K562 (cell line): ENCODE measurements at regions not wholly inside any gene's neighbourhood (a gene's known extent, or its start where the extent isn't known, plus 50 kb on each side); places are given as distances from the start of the nearest gene placed in this dataset.

ENCODE experiments used
- CBX2 ChIP-seq: fragments of 200-600 bp; sonication (generic); IDR thresholded peaks from one replicate; pipeline ENCODE4 v1.6.1; 2012; ENCODE audit warnings: mild to moderate bottlenecking, low read length, inconsistent platforms; ENCODE audit not compliant: insufficient read depth, poor library complexity, severe bottlenecking
- DMBX1 ChIP-seq: fragments of 250-450 bp; sonication (Bioruptor Pico); IDR thresholded peaks from 2 replicates; pipeline ENCODE4 v1.8.0; 2022; ENCODE audit warnings: inconsistent platforms, mild to moderate bottlenecking, moderate library complexity, borderline replicate concordance
- ETV6 ChIP-seq, 3 experiments: fragments of 150-350 bp in 1 of 3; sonication (generic) in 1 of 3; formaldehyde crosslinking in 1 of 3; IDR thresholded peaks; 2 replicates each; pipeline versions ENCODE4 v1.6.1 to v1.8.0; 2014 to 2022; ENCODE audit warnings: borderline replicate concordance in 2 of 3, low read depth in 2 of 3, antibody characterized with exemption in 1 of 3, low read length in 1 of 3, mild to moderate bottlenecking in 1 of 3, missing genetic modification reagents in 1 of 3
- GABPB2 ChIP-seq: fragments of 250-450 bp; sonication (Bioruptor Pico); conservative IDR thresholded peaks from 2 replicates; pipeline ENCODE4 v1.5.1; 2021; ENCODE audit warnings: mild to moderate bottlenecking
- JUN ChIP-seq, 2 experiments: sonication (generic) in 1 of 2; formaldehyde crosslinking in 1 of 2; IDR thresholded peaks; 2 replicates each; pipeline versions ENCODE4 v1.6.1 to v1.8.0; 2012 to 2022; ENCODE audit warnings: borderline replicate concordance in 2 of 2, mild to moderate bottlenecking in 2 of 2, improper control_type of control experiment in 1 of 2, low read depth in 1 of 2, low read length in 1 of 2, missing genetic modification reagents in 1 of 2
- MCM3 ChIP-seq: fragments of 450-650 bp; IDR thresholded peaks from 2 replicates; pipeline ENCODE4 v1.6.1; 2016
- MCM5 ChIP-seq: fragments of 450-650 bp; IDR thresholded peaks from 2 replicates; pipeline ENCODE4 v1.6.1; 2016; ENCODE audit warnings: low read depth
- MIER1 ChIP-seq: fragments of 450-650 bp; IDR thresholded peaks from 2 replicates; pipeline ENCODE4 v1.6.1; 2016; ENCODE audit warnings: antibody characterized with exemption, mild to moderate bottlenecking, low read depth
- NEUROD1 ChIP-seq: fragments of 150-350 bp; IDR thresholded peaks from 2 replicates; pipeline ENCODE4 v1.6.1; 2014; ENCODE audit warnings: borderline replicate concordance, low read length, low read depth; ENCODE audit not compliant: partially characterized antibody
- TRIM25 ChIP-seq: fragments of 450-650 bp; IDR thresholded peaks from 2 replicates; pipeline ENCODE4 v1.7.0; 2016; ENCODE audit warnings: borderline replicate concordance
- ZNF316 ChIP-seq: fragments of 450-650 bp; IDR thresholded peaks from 2 replicates; pipeline ENCODE4 v1.6.1; 2016
- ZNF445 ChIP-seq: fragments of 250-450 bp; sonication (Bioruptor Pico); IDR thresholded peaks from 2 replicates; pipeline ENCODE4 v1.4.0; 2020; ENCODE audit warnings: low read depth, mild to moderate bottlenecking, moderate library complexity
- ZNF707 ChIP-seq: fragments of 250-450 bp; sonication (Bioruptor Pico); conservative IDR thresholded peaks from 2 replicates; pipeline ENCODE4 v1.8.0; 2022; ENCODE audit warnings: inconsistent platforms, mild to moderate bottlenecking, moderate library complexity
- TF ChIP-seq, protein P1 (sequence below), 2 experiments: fragments of 450-650 bp; formaldehyde crosslinking in 1 of 2; IDR thresholded peaks; 2 replicates each; pipeline versions ENCODE4 v1.4.0 to v1.6.1; 2014 to 2020; ENCODE audit warnings: mild to moderate bottlenecking in 2 of 2, borderline replicate concordance in 1 of 2, low read depth in 1 of 2
- TF ChIP-seq, protein P2 (sequence below): fragments of 450-650 bp; formaldehyde crosslinking; conservative IDR thresholded peaks from 2 replicates; pipeline ENCODE4 v1.4.0; 2022; ENCODE audit warnings: mild to moderate bottlenecking, missing genetic modification characterization

GRCh38 chr6:28720357-28721231 is 194.9 kb downstream of the GPX5 start (continued):
- TF ChIP-seq, protein P1, sequence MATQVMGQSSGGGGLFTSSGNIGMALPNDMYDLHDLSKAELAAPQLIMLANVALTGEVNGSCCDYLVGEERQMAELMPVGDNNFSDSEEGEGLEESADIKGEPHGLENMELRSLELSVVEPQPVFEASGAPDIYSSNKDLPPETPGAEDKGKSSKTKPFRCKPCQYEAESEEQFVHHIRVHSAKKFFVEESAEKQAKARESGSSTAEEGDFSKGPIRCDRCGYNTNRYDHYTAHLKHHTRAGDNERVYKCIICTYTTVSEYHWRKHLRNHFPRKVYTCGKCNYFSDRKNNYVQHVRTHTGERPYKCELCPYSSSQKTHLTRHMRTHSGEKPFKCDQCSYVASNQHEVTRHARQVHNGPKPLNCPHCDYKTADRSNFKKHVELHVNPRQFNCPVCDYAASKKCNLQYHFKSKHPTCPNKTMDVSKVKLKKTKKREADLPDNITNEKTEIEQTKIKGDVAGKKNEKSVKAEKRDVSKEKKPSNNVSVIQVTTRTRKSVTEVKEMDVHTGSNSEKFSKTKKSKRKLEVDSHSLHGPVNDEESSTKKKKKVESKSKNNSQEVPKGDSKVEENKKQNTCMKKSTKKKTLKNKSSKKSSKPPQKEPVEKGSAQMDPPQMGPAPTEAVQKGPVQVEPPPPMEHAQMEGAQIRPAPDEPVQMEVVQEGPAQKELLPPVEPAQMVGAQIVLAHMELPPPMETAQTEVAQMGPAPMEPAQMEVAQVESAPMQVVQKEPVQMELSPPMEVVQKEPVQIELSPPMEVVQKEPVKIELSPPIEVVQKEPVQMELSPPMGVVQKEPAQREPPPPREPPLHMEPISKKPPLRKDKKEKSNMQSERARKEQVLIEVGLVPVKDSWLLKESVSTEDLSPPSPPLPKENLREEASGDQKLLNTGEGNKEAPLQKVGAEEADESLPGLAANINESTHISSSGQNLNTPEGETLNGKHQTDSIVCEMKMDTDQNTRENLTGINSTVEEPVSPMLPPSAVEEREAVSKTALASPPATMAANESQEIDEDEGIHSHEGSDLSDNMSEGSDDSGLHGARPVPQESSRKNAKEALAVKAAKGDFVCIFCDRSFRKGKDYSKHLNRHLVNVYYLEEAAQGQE (IDR thresholded peaks at IDR 0.05; ENCODE audit: borderline replicate concordance): no peak
- TF ChIP-seq, protein P1 (CRISPR knock-in tag; IDR thresholded peaks at IDR 0.05; ENCODE audit: low read depth): no peak
- TF ChIP-seq MCM5 (no peak), GABPB2 (CRISPR knock-in tag) (no peak), TRIM25 (no peak), CBX2 (no peak), ZNF316 (peak; percentile 71), MCM3 (no peak), MIER1 (no peak), NEUROD1 (no peak), ETV6 (IDR thresholded peaks at IDR 0.05; ENCODE audit: borderline replicate concordance in 1 of 2, low read depth in 2 of 2, low read length in 1 of 2) (no peak), ETV6 (CRISPR knock-in tag; IDR thresholded peaks at IDR 0.05; ENCODE audit: borderline replicate concordance) (no peak), DMBX1 (CRISPR knock-in tag) (no peak), JUN (IDR thresholded peaks at IDR 0.05; ENCODE audit: borderline replicate concordance, low read depth, low read length) (no peak), JUN (CRISPR knock-in tag; IDR thresholded peaks at IDR 0.05; ENCODE audit: borderline replicate concordance) (no peak), ZNF707 (CRISPR knock-in tag) (no peak), ZNF445 (CRISPR knock-in tag) (peak; percentile 69; the same call in 1 of the 2 replicates)
- TF ChIP-seq, protein P2, sequence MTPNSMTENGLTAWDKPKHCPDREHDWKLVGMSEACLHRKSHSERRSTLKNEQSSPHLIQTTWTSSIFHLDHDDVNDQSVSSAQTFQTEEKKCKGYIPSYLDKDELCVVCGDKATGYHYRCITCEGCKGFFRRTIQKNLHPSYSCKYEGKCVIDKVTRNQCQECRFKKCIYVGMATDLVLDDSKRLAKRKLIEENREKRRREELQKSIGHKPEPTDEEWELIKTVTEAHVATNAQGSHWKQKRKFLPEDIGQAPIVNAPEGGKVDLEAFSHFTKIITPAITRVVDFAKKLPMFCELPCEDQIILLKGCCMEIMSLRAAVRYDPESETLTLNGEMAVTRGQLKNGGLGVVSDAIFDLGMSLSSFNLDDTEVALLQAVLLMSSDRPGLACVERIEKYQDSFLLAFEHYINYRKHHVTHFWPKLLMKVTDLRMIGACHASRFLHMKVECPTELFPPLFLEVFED (CRISPR knock-in tag): peak; percentile 97
